B cell (primary cell): ENCODE measurements at regions not wholly inside any gene's neighbourhood (a gene's known extent, or its start where the extent isn't known, plus 50 kb on each side); places are given as distances from the start of the nearest gene placed in this dataset.

ENCODE experiments used
- ATAC-seq: fragments of 200-7000 bp; cut with Tn5 transposase; one replicate; pipeline ENCODE4 v1.10.0; 2021; ENCODE audit warnings: low read depth, mild to moderate bottlenecking, moderate number of reproducible peaks, moderate library complexity
- CTCF ChIA-PET: fragments of 350-600 bp; sonication (Branson Sonifier 250); formaldehyde crosslinking; loops from one replicate; lab custom pipeline; 2021; ENCODE audit warnings: antibody characterized with exemption, inconsistent platforms; lab: Charles Lee
- POLR2A ChIA-PET: fragments of 350-600 bp; sonication (Branson Sonifier 250); formaldehyde crosslinking; loops from one replicate; lab custom pipeline; 2021; ENCODE audit warnings: antibody characterized with exemption; lab: Charles Lee
- DNase-seq: peaks from one replicate; pipeline ENCODE4 v3.0.0; 2013
- H2AFZ ChIP-seq: 2 replicates; pipeline ENCODE4 v1.6.1; 2012; ENCODE audit warnings: mild to moderate bottlenecking, low read depth, low read length; ENCODE audit not compliant: insufficient read depth, poor library complexity, severe bottlenecking
- H3K27ac ChIP-seq, 2 donors: 1 replicate in 1 of 2; 2 replicates in 1 of 2; pipeline ENCODE4 v1.5.1; 2012 to 2013; ENCODE audit warnings: low read length in 2 of 2, mild to moderate bottlenecking in 2 of 2, moderate library complexity in 1 of 2
- H3K27me3 ChIP-seq, 4 experiments: fragments of 200-600 bp in 1 of 4; sonication (generic) in 1 of 4; replicated peaks in 1 of 4; 1 replicate in 2 of 4; 2 replicates in 2 of 4; pipeline versions ENCODE4 v1.6.1 to v1.7.0; 2013 to 2016; ENCODE audit warnings: low read length in 3 of 4, mild to moderate bottlenecking in 2 of 4, mixed read lengths in 1 of 4, moderate library complexity in 1 of 4; ENCODE audit not compliant: insufficient read depth in 4 of 4, control insufficient read depth in 3 of 4; ENCODE audit errors: control extremely low read depth in 1 of 4
- H3K36me3 ChIP-seq, 2 experiments: replicated peaks in 1 of 2; 1 replicate in 1 of 2; 2 replicates in 1 of 2; pipeline versions ENCODE4 v1.6.1 to v1.7.1; 2013; ENCODE audit warnings: low read length in 1 of 2; ENCODE audit not compliant: insufficient read depth in 2 of 2, control insufficient read depth in 1 of 2; ENCODE audit errors: control extremely low read depth in 1 of 2, extremely low read depth in 1 of 2
- H3K4me1 ChIP-seq, 2 donors: fragments of 200-600 bp in 1 of 2; sonication (generic) in 1 of 2; 1 replicate in 1 of 2; 2 replicates in 1 of 2; pipeline versions ENCODE4 v1.5.1 to v1.6.1; 2013 to 2017; ENCODE audit warnings: low read length in 2 of 2; ENCODE audit not compliant: control insufficient read depth in 2 of 2, insufficient read depth in 2 of 2
- H3K4me2 ChIP-seq: replicated peaks from 2 replicates; pipeline ENCODE3; 2012; ENCODE audit warnings: mild to moderate bottlenecking, low read depth, low read length; ENCODE audit not compliant: poor library complexity, severe bottlenecking
- H3K4me3 ChIP-seq, 5 experiments: fragments of 200-600 bp in 1 of 5; sonication (generic) in 1 of 5; 1 replicate in 3 of 5; 2 replicates in 2 of 5; pipeline versions ENCODE4 v1.5.1 to v1.7.0; 2011 to 2016; ENCODE audit warnings: low read length in 4 of 5, mild to moderate bottlenecking in 4 of 5, low read depth in 2 of 5, control low read depth in 1 of 5, moderate library complexity in 1 of 5; ENCODE audit not compliant: insufficient read depth in 1 of 5; ENCODE audit errors: control extremely low read depth in 1 of 5, extremely low read depth in 1 of 5
- H3K79me2 ChIP-seq: fragments of 200-600 bp; sonication (generic); one replicate; pipeline ENCODE4 v1.6.0; 2016; ENCODE audit warnings: low read length; ENCODE audit not compliant: control insufficient read depth, insufficient read depth
- H3K9ac ChIP-seq: fragments of 200-600 bp; sonication (generic); 2 replicates; pipeline ENCODE4 v1.6.1; 2017; ENCODE audit warnings: mild to moderate bottlenecking, low read length, moderate library complexity
- H3K9me3 ChIP-seq, 3 donors: one replicate each; pipeline versions ENCODE4 v1.6.1 to v1.7.1; 2013; ENCODE audit warnings: low read length in 2 of 3; ENCODE audit not compliant: control insufficient read depth in 2 of 3, insufficient read depth in 1 of 3; ENCODE audit errors: control extremely low read depth in 1 of 3
- H4K20me1 ChIP-seq: 2 replicates; pipeline ENCODE4 v1.6.0; 2012; ENCODE audit warnings: mild to moderate bottlenecking, low read length; ENCODE audit not compliant: insufficient read depth, control insufficient read depth, poor library complexity, severe bottlenecking
- H3K27ac Mint-ChIP-seq: one replicate; pipeline ENCODE4 v1.8.0; 2021; ENCODE audit warnings: mixed read lengths
- H3K27me3 Mint-ChIP-seq: one replicate; pipeline ENCODE4 v1.8.0; 2021; ENCODE audit warnings: mixed read lengths
- H3K4me1 Mint-ChIP-seq: one replicate; pipeline ENCODE4 v1.8.0; 2021; ENCODE audit warnings: mixed read lengths
- H3K4me3 Mint-ChIP-seq: one replicate; pipeline ENCODE4 v1.8.0; 2021; ENCODE audit warnings: mixed read lengths
- H3K9me3 Mint-ChIP-seq: one replicate; pipeline ENCODE4 v1.8.0; 2022; ENCODE audit warnings: mixed read lengths; ENCODE audit not compliant: insufficient read depth
- CTCF ChIP-seq: fragments of 200-600 bp; IDR thresholded peaks from one replicate; pipeline ENCODE4 v1.8.0; 2022; ENCODE audit warnings: antibody characterized with exemption, mild to moderate bottlenecking
- EZH2 ChIP-seq: IDR thresholded peaks from 2 replicates; pipeline ENCODE4 v1.6.1; 2012; ENCODE audit warnings: borderline replicate concordance, low read depth, mild to moderate bottlenecking, moderate library complexity, low read length; ENCODE audit not compliant: insufficient read depth, poor library complexity, severe bottlenecking
- WGBS: methylation state at CpG from one replicate; pipeline ENCODE4 v1.1.5; 2013; ENCODE audit warnings: missing lambda C conversion rate; ENCODE audit not compliant: insufficient coverage; 5-methylcytosine and 5-hydroxymethylcytosine counted together
- intact Hi-C: fragments of 100-400 bp; cut with micrococcal nuclease; formaldehyde crosslinking; loops from one replicate; pipeline ENCODE4 v1.10.0; 2022

DNA sequence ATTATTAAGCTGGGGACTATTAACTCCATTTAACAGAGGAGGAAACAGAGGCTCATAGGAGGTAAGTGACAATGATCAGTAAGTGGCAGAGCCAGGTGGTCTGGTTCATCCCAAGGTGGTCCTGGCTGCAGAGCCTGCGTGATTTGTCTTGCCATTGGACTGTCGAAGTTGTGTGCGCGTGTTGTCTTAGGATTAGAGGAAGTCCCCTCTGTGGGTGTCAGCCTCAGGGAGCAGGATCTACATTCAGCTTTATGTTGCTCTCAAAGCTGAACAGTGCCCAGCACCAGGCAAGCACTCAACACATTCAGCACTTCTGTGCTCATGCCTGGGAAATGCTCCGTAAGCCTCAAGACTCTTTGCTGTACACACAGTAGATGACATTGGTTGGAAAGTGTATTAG lies 139.5 kb downstream of the HERPUD2 start:
- TF ChIP-seq EZH2 (no peak), CTCF (no peak)
- no peaks in the 10 kb centered on the region for H3K9me3 Mint-ChIP-seq
- no peak overlapping the region for H3K4me2 ChIP-seq
- H3K4me1 ChIP-seq, result peaks cover 0 to 4% of the 10 kb centered on the region in 2 donors
- CTCF ChIA-PET, result no interaction called here
- H3K27ac Mint-ChIP-seq, result no peak overlapping the region
- no peak overlapping the region for H3K4me3 Mint-ChIP-seq
- H3K9ac ChIP-seq, result no peak overlapping the region
- H3K4me3 ChIP-seq, result no peak overlapping the region
- no peaks in the 10 kb centered on the region for H3K79me2 ChIP-seq
- H3K4me1 Mint-ChIP-seq, result peaks cover 4% of the 10 kb centered on the region
- WGBS, result 100% methylated on average over 4 of the region's 5 CpGs
- intact Hi-C loops, result no loop called here
- DNase-seq (no peak), ATAC-seq (no peak)
- H3K27ac ChIP-seq, result no peak overlapping the region
- no peak overlapping the region for H2AFZ ChIP-seq
- H4K20me1 ChIP-seq, result no peaks in the 10 kb centered on the region
- POLR2A ChIA-PET, result no interaction called here
- peaks cover 0 to 4% (median 0%) of the 10 kb centered on the region in 4 experiments for H3K27me3 ChIP-seq
- no peaks in the 10 kb centered on the region for H3K36me3 ChIP-seq
- H3K27me3 Mint-ChIP-seq, result peaks cover 11% of the 10 kb centered on the region
- H3K9me3 ChIP-seq, result no peaks in the 10 kb centered on the region

GRCh38 chr7:35553519-35553918 lies 141.4 kb downstream of the HERPUD2 start:
- intact Hi-C loops, result no loop called here

More at GRCh38 chr7:35553519-35553918, 141.4 kb downstream of the HERPUD2 start:
- H3K9me3 ChIP-seq, result no peaks in the 10 kb centered on the region
- DNase-seq (no peak), ATAC-seq (no peak)
- Mint-ChIP-seq H3K4me3 (no peak overlapping the region), H3K9me3 (no peaks in the 10 kb centered on the region), H3K27ac (no peak overlapping the region), H3K27me3 (peaks cover 22% of the 10 kb centered on the region), H3K4me1 (peaks cover 4% of the 10 kb centered on the region)
- TF ChIP-seq CTCF, result no peak
- no peak for TF ChIP-seq EZH2
- POLR2A ChIA-PET, result no interaction called here
- no peaks in the 10 kb centered on the region for H3K79me2 ChIP-seq
- CTCF ChIA-PET, result no interaction called here
- no peaks in the 10 kb centered on the region for H3K27me3 ChIP-seq
- no peak overlapping the region for H3K4me2 ChIP-seq
- H3K27ac ChIP-seq, result no peak overlapping the region
- no peaks in the 10 kb centered on the region for H3K36me3 ChIP-seq
- no peak overlapping the region for H3K9ac ChIP-seq
- no peak overlapping the region for H2AFZ ChIP-seq
- WGBS, result 83% methylated on average over 1 of the region's 2 CpGs
- H3K4me3 ChIP-seq, result no peak overlapping the region
- H4K20me1 ChIP-seq, result no peaks in the 10 kb centered on the region
- peaks cover 0 to 4% of the 10 kb centered on the region in 2 donors for H3K4me1 ChIP-seq
